NT2/D1 (cell line): ENCODE measurements at regions not wholly inside any gene's neighbourhood (a gene's known extent, or its start where the extent isn't known, plus 50 kb on each side); places are given as distances from the start of the nearest gene placed in this dataset.

Source experiments
- YY1 ChIP-seq: IDR thresholded peaks from 2 replicates; pipeline ENCODE4 v1.6.1; 2011; ENCODE audit not compliant: insufficient read length, insufficient read depth
- ZNF274 ChIP-seq: IDR thresholded peaks from 2 replicates; pipeline ENCODE4 v1.6.1; 2011; ENCODE audit warnings: mild to moderate bottlenecking, low read depth, low read length

- TF ChIP-seq YY1 (no peak), ZNF274 (no peak)
Measured at GRCh38 chr15:46326173-46326572, 691.3 kb downstream of the SQOR start.
